HFFc6 (cell line): ENCODE measurements at regions not wholly inside any gene's neighbourhood (a gene's known extent, or its start where the extent isn't known, plus 50 kb on each side); places are given as distances from the start of the nearest gene placed in this dataset.

Experiments used
- DNase-seq: peaks from one replicate; pipeline ENCODE4 v3.0.0-alpha.2; 2018
- H3K27ac Mint-ChIP-seq: 2 replicates; pipeline ENCODE4 v1.8.0; 2020; ENCODE audit warnings: mild to moderate bottlenecking, mixed read lengths
- H3K27me3 Mint-ChIP-seq: 2 replicates; pipeline ENCODE4 v1.8.0; 2021; ENCODE audit warnings: mild to moderate bottlenecking, moderate library complexity, mixed read lengths; ENCODE audit not compliant: insufficient read depth
- H3K36me3 Mint-ChIP-seq: 2 replicates; pipeline ENCODE4 v1.8.0; 2021; ENCODE audit warnings: low read depth, mixed read lengths
- H3K4me1 Mint-ChIP-seq: 2 replicates; pipeline ENCODE4 v1.8.0; 2020; ENCODE audit warnings: low read depth, mixed read lengths
- H3K4me3 Mint-ChIP-seq: 2 replicates; pipeline ENCODE4 v1.8.0; 2020; ENCODE audit warnings: mild to moderate bottlenecking, moderate library complexity, mixed read lengths
- H3K9me3 Mint-ChIP-seq: 2 replicates; pipeline ENCODE4 v1.8.0; 2020; ENCODE audit warnings: mild to moderate bottlenecking, mixed read lengths
- CTCF ChIP-seq: fragments of 200-600 bp; sonication (generic); IDR thresholded peaks from 2 replicates; pipeline ENCODE4 v1.5.0; 2021; ENCODE audit warnings: antibody characterized with exemption, mild to moderate bottlenecking

GRCh38 chr3:82816086-82816485, 1054.6 kb upstream of the GBE1 start:
- no peak for TF ChIP-seq CTCF
- no peak for DNase-seq
- no peak overlapping the region for H3K27ac Mint-ChIP-seq
- no peaks in the 10 kb centered on the region for H3K27me3 Mint-ChIP-seq
- H3K36me3 Mint-ChIP-seq: no peaks in the 10 kb centered on the region
- H3K9me3 Mint-ChIP-seq: peaks cover 20% of the 10 kb centered on the region
- no peak overlapping the region for H3K4me3 Mint-ChIP-seq
- no peaks in the 10 kb centered on the region for H3K4me1 Mint-ChIP-seq

GRCh38 chr3:82815417-82816058, 1054.1 kb upstream of the GBE1 start:
- no peaks in the 10 kb centered on the region for H3K36me3 Mint-ChIP-seq
- DNase-seq: no peak
- TF ChIP-seq CTCF: no peak
- no peak overlapping the region for H3K4me3 Mint-ChIP-seq
- no peaks in the 10 kb centered on the region for H3K27me3 Mint-ChIP-seq
- no peaks in the 10 kb centered on the region for H3K4me1 Mint-ChIP-seq
- H3K27ac Mint-ChIP-seq: no peak overlapping the region
- peaks cover 20% of the 10 kb centered on the region for H3K9me3 Mint-ChIP-seq

- TF ChIP-seq CTCF: no peak
- Mint-ChIP-seq H3K36me3 (no peaks in the 10 kb centered on the region), H3K27me3 (no peaks in the 10 kb centered on the region), H3K27ac (no peak overlapping the region), H3K4me1 (no peaks in the 10 kb centered on the region), H3K4me3 (no peak overlapping the region), H3K9me3 (peaks cover 25% of the 10 kb centered on the region)
- DNase-seq: no peak
Observed at GRCh38 chr3:82814660-82815059, 1053.2 kb upstream of the GBE1 start.

- DNase-seq: no peak
- H3K27ac Mint-ChIP-seq: no peak overlapping the region
- no peak overlapping the region for H3K4me3 Mint-ChIP-seq
- H3K36me3 Mint-ChIP-seq: no peaks in the 10 kb centered on the region
- TF ChIP-seq CTCF: no peak
- H3K27me3 Mint-ChIP-seq: no peaks in the 10 kb centered on the region
- H3K4me1 Mint-ChIP-seq: no peaks in the 10 kb centered on the region
- peaks cover 27% of the 10 kb centered on the region for H3K9me3 Mint-ChIP-seq
Observed at GRCh38 chr3:82807781-82808180, 1046.3 kb upstream of the GBE1 start.

GRCh38 chr3:82802501-82802900, 1041.1 kb upstream of the GBE1 start:
- Mint-ChIP-seq H3K4me1 (no peaks in the 10 kb centered on the region), H3K9me3 (peaks cover 18% of the 10 kb centered on the region), H3K27me3 (no peaks in the 10 kb centered on the region), H3K36me3 (no peaks in the 10 kb centered on the region), H3K4me3 (no peak overlapping the region), H3K27ac (no peak overlapping the region)
- DNase-seq: no peak
- TF ChIP-seq CTCF: no peak

- no peaks in the 10 kb centered on the region for H3K4me1 Mint-ChIP-seq
- H3K36me3 Mint-ChIP-seq: no peaks in the 10 kb centered on the region
- DNase-seq: no peak
- H3K4me3 Mint-ChIP-seq: no peak overlapping the region
- H3K9me3 Mint-ChIP-seq: peaks cover 19% of the 10 kb centered on the region
- no peak overlapping the region for H3K27ac Mint-ChIP-seq
- TF ChIP-seq CTCF: no peak
- H3K27me3 Mint-ChIP-seq: no peaks in the 10 kb centered on the region
Observed at GRCh38 chr3:82800248-82800647, 1038.8 kb upstream of the GBE1 start.
